NOMO-1 treated with dmso at 0.1 percent for 144 hours (cell line): ENCODE measurements at regions not wholly inside any gene's neighbourhood (a gene's known extent, or its start where the extent isn't known, plus 50 kb on each side); places are given as distances from the start of the nearest gene placed in this dataset.

Experiments
- DNase-seq: peaks from one replicate; lab custom pipeline; 2025; ENCODE audit not compliant: unreplicated experiment; lab: John Stamatoyannopoulos, UW

- DNase-seq, result no peak
These were observed 180.1 kb upstream of the NECTIN1 start for GRCh38 chr11:119909077-119909476.

GRCh38 chr11:119908573-119908904, 179.5 kb upstream of the NECTIN1 start:
- no peak for DNase-seq

- no peak for DNase-seq
These were observed 179.0 kb upstream of the NECTIN1 start for GRCh38 chr11:119907878-119908572.

GRCh38 chr11:119907122-119907851, 178.3 kb upstream of the NECTIN1 start:
- no peak for DNase-seq

GRCh38 chr11:119906376-119906775, 177.4 kb upstream of the NECTIN1 start:
- no peak for DNase-seq

GRCh38 chr11:119905162-119905561, 176.2 kb upstream of the NECTIN1 start:
- no peak for DNase-seq

- DNase-seq, result no peak
These were observed 175.6 kb upstream of the NECTIN1 start for GRCh38 chr11:119904531-119905035.

- DNase-seq, result no peak
These were observed 174.8 kb upstream of the NECTIN1 start for GRCh38 chr11:119903821-119904220.

GRCh38 chr11:119903389-119903788, 174.4 kb upstream of the NECTIN1 start:
- no peak for DNase-seq

GRCh38 chr11:119902656-119903231, 173.7 kb upstream of the NECTIN1 start:
- no peak for DNase-seq

GRCh38 chr11:119901657-119902577, 172.9 kb upstream of the NECTIN1 start:
- no peak for DNase-seq

GRCh38 chr11:119899997-119900396, 171.0 kb upstream of the NECTIN1 start:
- DNase-seq, result no peak

GRCh38 chr11:119897576-119897975, 168.6 kb upstream of the NECTIN1 start:
- no peak for DNase-seq

GRCh38 chr11:119897046-119897440, 168.0 kb upstream of the NECTIN1 start:
- no peak for DNase-seq

GRCh38 chr11:119896387-119897045, 167.5 kb upstream of the NECTIN1 start:
- DNase-seq, result no peak

- DNase-seq, result peak; percentile 70
These were observed 167.0 kb upstream of the NECTIN1 start for GRCh38 chr11:119895981-119896380.

- DNase-seq, result no peak
These were observed 165.9 kb upstream of the NECTIN1 start for GRCh38 chr11:119894916-119895315.

- no peak for DNase-seq
These were observed 163.4 kb upstream of the NECTIN1 start for GRCh38 chr11:119892311-119892808.

- DNase-seq, result no peak
These were observed 162.2 kb upstream of the NECTIN1 start for GRCh38 chr11:119891055-119891768.

- no peak for DNase-seq
These were observed 161.5 kb upstream of the NECTIN1 start for GRCh38 chr11:119890466-119890865.
